WTC11 (cell line): ENCODE measurements at regions not wholly inside any gene's neighbourhood (a gene's known extent, or its start where the extent isn't known, plus 50 kb on each side); places are given as distances from the start of the nearest gene placed in this dataset.
"Not testable (repeated sequence)": the region's sequence is repeated elsewhere in the genome, so short reads cannot be mapped to it uniquely, and the experiment has no call there.

Experiments
- ATAC-seq: fragments of 200-7000 bp; cut with Tn5 transposase; 2 replicates; pipeline ENCODE4 v1.10.0; 2021; ENCODE audit warnings: mild to moderate bottlenecking, moderate library complexity
- CTCF ChIA-PET: fragments of 300-600 bp; sonication (Branson Sonifier 250); formaldehyde crosslinking; loops from one replicate; lab custom pipeline; 2021; ENCODE audit warnings: antibody characterized with exemption; lab: Charles Lee
- POLR2A ChIA-PET: fragments of 350-600 bp; sonication (Branson Sonifier 250); formaldehyde crosslinking; loops from one replicate; lab custom pipeline; 2021; ENCODE audit warnings: antibody characterized with exemption; lab: Charles Lee
- DNase-seq: peaks from one replicate; pipeline ENCODE4 v3.0.0; 2021; ENCODE audit warnings: low spot score
- H3K27ac Mint-ChIP-seq: 2 replicates; pipeline ENCODE4 v1.8.0; 2021; ENCODE audit warnings: mixed read lengths
- H3K27me3 Mint-ChIP-seq: 2 replicates; pipeline ENCODE4 v1.8.0; 2021; ENCODE audit warnings: low read depth, mild to moderate bottlenecking, moderate library complexity, mixed read lengths
- H3K36me3 Mint-ChIP-seq: 2 replicates; pipeline ENCODE4 v1.8.0; 2021; ENCODE audit warnings: mixed read lengths
- H3K4me1 Mint-ChIP-seq: 2 replicates; pipeline ENCODE4 v1.8.0; 2022; ENCODE audit warnings: mixed read lengths
- H3K4me3 Mint-ChIP-seq: 2 replicates; pipeline ENCODE4 v1.8.0; 2021; ENCODE audit warnings: mild to moderate bottlenecking, moderate library complexity, mixed read lengths
- H3K9me3 Mint-ChIP-seq: 2 replicates; pipeline ENCODE4 v1.8.0; 2021; ENCODE audit warnings: mixed read lengths
- EMX1 ChIP-seq: fragments of 250-450 bp; sonication (Bioruptor Pico); IDR thresholded peaks from 2 replicates; pipeline ENCODE4 v1.8.0; 2021; ENCODE audit warnings: mild to moderate bottlenecking
- ESRRA ChIP-seq: sonication (generic); formaldehyde crosslinking; IDR thresholded peaks from 2 replicates; pipeline ENCODE4 v1.8.1; 2022; ENCODE audit warnings: mild to moderate bottlenecking, missing genetic modification reagents, borderline replicate concordance
- FOXK1 ChIP-seq: sonication (generic); formaldehyde crosslinking; IDR thresholded peaks from 2 replicates; pipeline ENCODE4 v1.8.0; 2022; ENCODE audit warnings: mild to moderate bottlenecking, moderate library complexity, missing genetic modification reagents
- FOXP1 ChIP-seq: sonication (generic); formaldehyde crosslinking; IDR thresholded peaks from 2 replicates; pipeline ENCODE4 v1.8.0; 2022; ENCODE audit warnings: missing genetic modification reagents, mild to moderate bottlenecking, moderate library complexity, borderline replicate concordance
- HMGA2 ChIP-seq: fragments of 250-450 bp; sonication (Bioruptor Pico); IDR thresholded peaks from 2 replicates; pipeline ENCODE4 v1.4.0; 2021; ENCODE audit warnings: mild to moderate bottlenecking, moderate library complexity
- IRF2 ChIP-seq: sonication (generic); formaldehyde crosslinking; IDR thresholded peaks from 2 replicates; pipeline ENCODE4 v1.8.0; 2022; ENCODE audit warnings: low read depth, missing genetic modification reagents, borderline replicate concordance
- MYBL2 ChIP-seq: sonication (generic); formaldehyde crosslinking; IDR thresholded peaks from 2 replicates; pipeline ENCODE4 v1.8.1; 2023; ENCODE audit warnings: mild to moderate bottlenecking, moderate library complexity, missing genetic modification reagents
- NFATC4 ChIP-seq: fragments of 250-450 bp; sonication (Bioruptor Pico); IDR thresholded peaks from 2 replicates; pipeline ENCODE4 v1.9.0; 2021; ENCODE audit warnings: mild to moderate bottlenecking
- NR1H2 ChIP-seq: sonication (generic); formaldehyde crosslinking; IDR thresholded peaks from 2 replicates; pipeline ENCODE4 v1.9.0; 2021; ENCODE audit warnings: mild to moderate bottlenecking, moderate library complexity, missing genetic modification reagents
- SMAD3 ChIP-seq: sonication (generic); formaldehyde crosslinking; IDR thresholded peaks from 2 replicates; pipeline ENCODE4 v1.8.0; 2022; ENCODE audit warnings: missing genetic modification reagents, mild to moderate bottlenecking, borderline replicate concordance
- SMAD4 ChIP-seq: sonication (generic); formaldehyde crosslinking; IDR thresholded peaks from 2 replicates; pipeline ENCODE4 v1.8.0; 2022; ENCODE audit warnings: mild to moderate bottlenecking, missing genetic modification reagents
- TEAD4 ChIP-seq: sonication (generic); formaldehyde crosslinking; IDR thresholded peaks from 2 replicates; pipeline ENCODE4 v1.8.0; 2022; ENCODE audit warnings: mild to moderate bottlenecking, missing genetic modification reagents
- ZBTB21 ChIP-seq: sonication (generic); formaldehyde crosslinking; IDR thresholded peaks from 2 replicates; pipeline ENCODE4 v1.8.1; 2023; ENCODE audit warnings: mild to moderate bottlenecking, missing genetic modification reagents, borderline replicate concordance
- ZNF219 ChIP-seq: sonication (generic); formaldehyde crosslinking; IDR thresholded peaks from 2 replicates; pipeline ENCODE4 v1.8.0; 2023; ENCODE audit warnings: missing genetic modification reagents, mild to moderate bottlenecking, borderline replicate concordance
- ZNF263 ChIP-seq: sonication (generic); formaldehyde crosslinking; IDR thresholded peaks from 2 replicates; pipeline ENCODE4 v1.8.1; 2022; ENCODE audit warnings: low read depth, mild to moderate bottlenecking, moderate library complexity, missing genetic modification reagents
- ZNF423 ChIP-seq: fragments of 250-450 bp; sonication (Bioruptor Pico); IDR thresholded peaks from 2 replicates; pipeline ENCODE4 v2.1.2; 2022; ENCODE audit warnings: mild to moderate bottlenecking, moderate library complexity
- ZNF671 ChIP-seq: fragments of 250-450 bp; sonication (Bioruptor Pico); IDR thresholded peaks from 2 replicates; pipeline ENCODE4 v1.8.0; 2021; ENCODE audit warnings: mild to moderate bottlenecking
- TF ChIP-seq, protein P1 (sequence below): fragments of 250-450 bp; sonication (Bioruptor Pico); IDR thresholded peaks from 2 replicates; pipeline ENCODE4 v1.8.0; 2021; ENCODE audit warnings: mild to moderate bottlenecking
- TF ChIP-seq, protein P2 (sequence below): fragments of 200-600 bp; IDR thresholded peaks from 2 replicates; pipeline ENCODE4 v1.8.0; 2022; ENCODE audit warnings: antibody characterized with exemption
- TF ChIP-seq, protein P3 (sequence below): sonication (generic); formaldehyde crosslinking; IDR thresholded peaks from 2 replicates; pipeline ENCODE4 v1.8.1; 2023; ENCODE audit warnings: mild to moderate bottlenecking, missing genetic modification reagents
- TF ChIP-seq, protein P4 (sequence below): sonication (generic); formaldehyde crosslinking; IDR thresholded peaks from 2 replicates; pipeline ENCODE4 v1.8.1; 2022; ENCODE audit warnings: low read depth, mild to moderate bottlenecking, moderate library complexity, missing genetic modification reagents, borderline replicate concordance
- TF ChIP-seq, protein P5 (sequence below): sonication (generic); formaldehyde crosslinking; IDR thresholded peaks from 2 replicates; pipeline ENCODE4 v1.8.0; 2022; ENCODE audit warnings: mild to moderate bottlenecking, missing genetic modification reagents
- TF ChIP-seq, protein P6 (sequence below): fragments of 250-450 bp; sonication (Bioruptor Pico); IDR thresholded peaks from 2 replicates; pipeline ENCODE4 v1.9.0; 2021; ENCODE audit warnings: mild to moderate bottlenecking, borderline replicate concordance

DNA sequence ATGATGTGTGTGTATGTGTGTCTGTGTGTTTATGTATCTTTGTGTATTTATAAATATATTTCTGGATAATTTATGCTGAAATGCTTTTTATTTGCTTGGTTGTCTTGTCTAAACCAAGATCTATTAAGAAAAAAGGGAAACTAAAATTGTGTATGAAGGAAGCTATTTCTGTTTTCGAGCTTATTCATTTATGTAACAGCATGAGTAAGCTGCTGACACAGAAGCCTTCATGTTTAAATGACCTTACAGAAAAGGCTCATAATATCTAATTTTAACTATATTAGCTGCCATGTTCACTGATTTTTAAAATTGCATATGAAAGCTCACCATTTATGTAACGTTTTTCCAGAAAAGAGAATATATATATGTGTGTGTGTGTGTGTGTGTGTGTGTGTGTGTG, 392.8 kb downstream of the PTH2R start:
- POLR2A ChIA-PET, result no interaction called here
- Mint-ChIP-seq H3K4me3 (no peak overlapping the region), H3K36me3 (peaks cover 21% of the 10 kb centered on the region), H3K27me3 (peaks cover 2% of the 10 kb centered on the region; the same call in 1 of the 2 replicates), H3K27ac (no peak overlapping the region), H3K4me1 (peaks cover 16% of the 10 kb centered on the region), H3K9me3 (peaks cover 32% of the 10 kb centered on the region)
- ATAC-seq (no peak), DNase-seq (no peak)
- TF ChIP-seq SMAD3 (CRISPR knock-in tag), result no peak
- TF ChIP-seq, protein P1, sequence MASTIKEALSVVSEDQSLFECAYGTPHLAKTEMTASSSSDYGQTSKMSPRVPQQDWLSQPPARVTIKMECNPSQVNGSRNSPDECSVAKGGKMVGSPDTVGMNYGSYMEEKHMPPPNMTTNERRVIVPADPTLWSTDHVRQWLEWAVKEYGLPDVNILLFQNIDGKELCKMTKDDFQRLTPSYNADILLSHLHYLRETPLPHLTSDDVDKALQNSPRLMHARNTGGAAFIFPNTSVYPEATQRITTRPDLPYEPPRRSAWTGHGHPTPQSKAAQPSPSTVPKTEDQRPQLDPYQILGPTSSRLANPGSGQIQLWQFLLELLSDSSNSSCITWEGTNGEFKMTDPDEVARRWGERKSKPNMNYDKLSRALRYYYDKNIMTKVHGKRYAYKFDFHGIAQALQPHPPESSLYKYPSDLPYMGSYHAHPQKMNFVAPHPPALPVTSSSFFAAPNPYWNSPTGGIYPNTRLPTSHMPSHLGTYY, result no peak
- TF ChIP-seq ZNF423 (CRISPR knock-in tag), result no peak
- TF ChIP-seq SMAD4, result no peak
- no peak for TF ChIP-seq EMX1 (CRISPR knock-in tag)
- TF ChIP-seq MYBL2 (CRISPR knock-in tag), result no peak
- TF ChIP-seq, protein P2, sequence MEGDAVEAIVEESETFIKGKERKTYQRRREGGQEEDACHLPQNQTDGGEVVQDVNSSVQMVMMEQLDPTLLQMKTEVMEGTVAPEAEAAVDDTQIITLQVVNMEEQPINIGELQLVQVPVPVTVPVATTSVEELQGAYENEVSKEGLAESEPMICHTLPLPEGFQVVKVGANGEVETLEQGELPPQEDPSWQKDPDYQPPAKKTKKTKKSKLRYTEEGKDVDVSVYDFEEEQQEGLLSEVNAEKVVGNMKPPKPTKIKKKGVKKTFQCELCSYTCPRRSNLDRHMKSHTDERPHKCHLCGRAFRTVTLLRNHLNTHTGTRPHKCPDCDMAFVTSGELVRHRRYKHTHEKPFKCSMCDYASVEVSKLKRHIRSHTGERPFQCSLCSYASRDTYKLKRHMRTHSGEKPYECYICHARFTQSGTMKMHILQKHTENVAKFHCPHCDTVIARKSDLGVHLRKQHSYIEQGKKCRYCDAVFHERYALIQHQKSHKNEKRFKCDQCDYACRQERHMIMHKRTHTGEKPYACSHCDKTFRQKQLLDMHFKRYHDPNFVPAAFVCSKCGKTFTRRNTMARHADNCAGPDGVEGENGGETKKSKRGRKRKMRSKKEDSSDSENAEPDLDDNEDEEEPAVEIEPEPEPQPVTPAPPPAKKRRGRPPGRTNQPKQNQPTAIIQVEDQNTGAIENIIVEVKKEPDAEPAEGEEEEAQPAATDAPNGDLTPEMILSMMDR, result no peak
- no peak for TF ChIP-seq ZBTB21 (CRISPR knock-in tag)
- TF ChIP-seq NFATC4, result no peak
- TF ChIP-seq ZNF219 (CRISPR knock-in tag), result no peak
- TF ChIP-seq ZNF263 (CRISPR knock-in tag), result no peak
- no peak for TF ChIP-seq NR1H2
- no peak for TF ChIP-seq IRF2 (CRISPR knock-in tag)
- TF ChIP-seq, protein P3, sequence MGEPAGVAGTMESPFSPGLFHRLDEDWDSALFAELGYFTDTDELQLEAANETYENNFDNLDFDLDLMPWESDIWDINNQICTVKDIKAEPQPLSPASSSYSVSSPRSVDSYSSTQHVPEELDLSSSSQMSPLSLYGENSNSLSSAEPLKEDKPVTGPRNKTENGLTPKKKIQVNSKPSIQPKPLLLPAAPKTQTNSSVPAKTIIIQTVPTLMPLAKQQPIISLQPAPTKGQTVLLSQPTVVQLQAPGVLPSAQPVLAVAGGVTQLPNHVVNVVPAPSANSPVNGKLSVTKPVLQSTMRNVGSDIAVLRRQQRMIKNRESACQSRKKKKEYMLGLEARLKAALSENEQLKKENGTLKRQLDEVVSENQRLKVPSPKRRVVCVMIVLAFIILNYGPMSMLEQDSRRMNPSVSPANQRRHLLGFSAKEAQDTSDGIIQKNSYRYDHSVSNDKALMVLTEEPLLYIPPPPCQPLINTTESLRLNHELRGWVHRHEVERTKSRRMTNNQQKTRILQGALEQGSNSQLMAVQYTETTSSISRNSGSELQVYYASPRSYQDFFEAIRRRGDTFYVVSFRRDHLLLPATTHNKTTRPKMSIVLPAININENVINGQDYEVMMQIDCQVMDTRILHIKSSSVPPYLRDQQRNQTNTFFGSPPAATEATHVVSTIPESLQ (CRISPR knock-in tag), result no peak
- TF ChIP-seq ZNF671 (CRISPR knock-in tag), result no peak
- CTCF ChIA-PET, result interaction anchor here (1.2 to 1.5 kb wide), 2 partner anchors 333 to 532 kb away, joined by 3 read pairs; no protein-coding TSS in a partner anchor

DNA sequence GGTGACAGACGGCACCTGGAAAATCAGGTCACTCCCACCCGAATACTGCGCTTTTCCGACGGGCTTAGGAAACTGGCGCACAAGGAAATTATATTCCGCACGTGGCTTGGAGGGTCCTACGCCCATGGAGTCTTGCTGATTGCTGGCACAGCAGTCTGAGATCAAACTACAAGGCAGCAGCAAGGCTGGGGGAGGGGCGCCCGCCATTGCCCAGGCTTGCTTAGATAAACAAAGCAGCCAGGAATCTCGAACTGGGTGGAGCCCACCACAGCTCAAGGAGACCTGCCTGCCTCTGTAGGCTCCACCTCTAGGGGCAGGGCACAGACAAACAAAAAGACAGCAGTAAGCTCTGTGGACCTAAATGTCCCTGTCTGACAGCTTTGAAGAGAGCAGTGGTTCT, 394.3 kb downstream of the PTH2R start:
- ATAC-seq, CTCF ChIA-PET, H3K4me3 Mint-ChIP-seq, POLR2A ChIA-PET, H3K27ac Mint-ChIP-seq: not testable (repeated sequence)
- Mint-ChIP-seq H3K9me3 (peaks cover 32% of the 10 kb centered on the region), H3K4me1 (peaks cover 16% of the 10 kb centered on the region)
- peak; percentile 69 for DNase-seq
- peak; percentile 57; the same call in 1 of the 2 replicates for TF ChIP-seq FOXK1 (CRISPR knock-in tag)
- peak; percentile 38; the same call in 1 of the 2 replicates for TF ChIP-seq FOXP1 (CRISPR knock-in tag)
- TF ChIP-seq, all 79 proteins: peak for 2; not testable (repeated sequence) for 77
- H3K36me3 Mint-ChIP-seq, result peaks cover 21% of the 10 kb centered on the region
- not testable (repeated sequence) for H3K27me3 Mint-ChIP-seq

DNA sequence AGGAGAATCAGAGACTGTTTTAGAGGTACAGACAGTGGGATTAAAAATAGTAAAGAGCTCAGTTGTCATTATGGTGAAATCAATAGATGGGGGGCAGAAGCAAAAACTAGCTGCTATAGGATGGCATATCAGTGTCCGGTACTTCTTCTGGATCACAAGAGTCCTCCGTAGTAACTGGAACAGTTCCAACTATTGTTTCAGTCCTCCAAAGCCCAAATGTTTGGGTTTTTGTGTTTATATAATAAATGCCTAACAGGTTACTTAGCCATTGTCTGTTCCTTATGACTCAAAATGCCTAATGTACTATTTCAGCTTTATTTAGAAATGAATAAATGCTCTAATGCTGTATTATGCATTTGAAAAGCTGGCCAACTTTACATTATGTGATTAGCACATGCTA, 401.2 kb downstream of the PTH2R start:
- Mint-ChIP-seq H3K36me3 (peaks cover 11% of the 10 kb centered on the region), H3K9me3 (peaks cover 23% of the 10 kb centered on the region), H3K27ac (no peak overlapping the region), H3K4me3 (no peak overlapping the region), H3K4me1 (peaks cover 29% of the 10 kb centered on the region), H3K27me3 (peaks cover 9% of the 10 kb centered on the region)
- ChIA-PET POLR2A (no interaction called here), CTCF (no interaction called here)
- DNase-seq (no peak), ATAC-seq (no peak)
- TF ChIP-seq, protein P4, sequence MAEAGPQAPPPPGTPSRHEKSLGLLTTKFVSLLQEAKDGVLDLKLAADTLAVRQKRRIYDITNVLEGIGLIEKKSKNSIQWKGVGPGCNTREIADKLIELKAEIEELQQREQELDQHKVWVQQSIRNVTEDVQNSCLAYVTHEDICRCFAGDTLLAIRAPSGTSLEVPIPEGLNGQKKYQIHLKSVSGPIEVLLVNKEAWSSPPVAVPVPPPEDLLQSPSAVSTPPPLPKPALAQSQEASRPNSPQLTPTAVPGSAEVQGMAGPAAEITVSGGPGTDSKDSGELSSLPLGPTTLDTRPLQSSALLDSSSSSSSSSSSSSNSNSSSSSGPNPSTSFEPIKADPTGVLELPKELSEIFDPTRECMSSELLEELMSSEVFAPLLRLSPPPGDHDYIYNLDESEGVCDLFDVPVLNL (CRISPR knock-in tag), result no peak
- TF ChIP-seq, protein P5, sequence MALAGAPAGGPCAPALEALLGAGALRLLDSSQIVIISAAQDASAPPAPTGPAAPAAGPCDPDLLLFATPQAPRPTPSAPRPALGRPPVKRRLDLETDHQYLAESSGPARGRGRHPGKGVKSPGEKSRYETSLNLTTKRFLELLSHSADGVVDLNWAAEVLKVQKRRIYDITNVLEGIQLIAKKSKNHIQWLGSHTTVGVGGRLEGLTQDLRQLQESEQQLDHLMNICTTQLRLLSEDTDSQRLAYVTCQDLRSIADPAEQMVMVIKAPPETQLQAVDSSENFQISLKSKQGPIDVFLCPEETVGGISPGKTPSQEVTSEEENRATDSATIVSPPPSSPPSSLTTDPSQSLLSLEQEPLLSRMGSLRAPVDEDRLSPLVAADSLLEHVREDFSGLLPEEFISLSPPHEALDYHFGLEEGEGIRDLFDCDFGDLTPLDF (CRISPR knock-in tag), result no peak
- TF ChIP-seq HMGA2 (CRISPR knock-in tag), result no peak
- no peak for TF ChIP-seq TEAD4
- TF ChIP-seq, protein P6, sequence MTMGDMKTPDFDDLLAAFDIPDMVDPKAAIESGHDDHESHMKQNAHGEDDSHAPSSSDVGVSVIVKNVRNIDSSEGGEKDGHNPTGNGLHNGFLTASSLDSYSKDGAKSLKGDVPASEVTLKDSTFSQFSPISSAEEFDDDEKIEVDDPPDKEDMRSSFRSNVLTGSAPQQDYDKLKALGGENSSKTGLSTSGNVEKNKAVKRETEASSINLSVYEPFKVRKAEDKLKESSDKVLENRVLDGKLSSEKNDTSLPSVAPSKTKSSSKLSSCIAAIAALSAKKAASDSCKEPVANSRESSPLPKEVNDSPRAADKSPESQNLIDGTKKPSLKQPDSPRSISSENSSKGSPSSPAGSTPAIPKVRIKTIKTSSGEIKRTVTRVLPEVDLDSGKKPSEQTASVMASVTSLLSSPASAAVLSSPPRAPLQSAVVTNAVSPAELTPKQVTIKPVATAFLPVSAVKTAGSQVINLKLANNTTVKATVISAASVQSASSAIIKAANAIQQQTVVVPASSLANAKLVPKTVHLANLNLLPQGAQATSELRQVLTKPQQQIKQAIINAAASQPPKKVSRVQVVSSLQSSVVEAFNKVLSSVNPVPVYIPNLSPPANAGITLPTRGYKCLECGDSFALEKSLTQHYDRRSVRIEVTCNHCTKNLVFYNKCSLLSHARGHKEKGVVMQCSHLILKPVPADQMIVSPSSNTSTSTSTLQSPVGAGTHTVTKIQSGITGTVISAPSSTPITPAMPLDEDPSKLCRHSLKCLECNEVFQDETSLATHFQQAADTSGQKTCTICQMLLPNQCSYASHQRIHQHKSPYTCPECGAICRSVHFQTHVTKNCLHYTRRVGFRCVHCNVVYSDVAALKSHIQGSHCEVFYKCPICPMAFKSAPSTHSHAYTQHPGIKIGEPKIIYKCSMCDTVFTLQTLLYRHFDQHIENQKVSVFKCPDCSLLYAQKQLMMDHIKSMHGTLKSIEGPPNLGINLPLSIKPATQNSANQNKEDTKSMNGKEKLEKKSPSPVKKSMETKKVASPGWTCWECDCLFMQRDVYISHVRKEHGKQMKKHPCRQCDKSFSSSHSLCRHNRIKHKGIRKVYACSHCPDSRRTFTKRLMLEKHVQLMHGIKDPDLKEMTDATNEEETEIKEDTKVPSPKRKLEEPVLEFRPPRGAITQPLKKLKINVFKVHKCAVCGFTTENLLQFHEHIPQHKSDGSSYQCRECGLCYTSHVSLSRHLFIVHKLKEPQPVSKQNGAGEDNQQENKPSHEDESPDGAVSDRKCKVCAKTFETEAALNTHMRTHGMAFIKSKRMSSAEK (CRISPR knock-in tag), result no peak
- no peak for TF ChIP-seq ZNF671 (CRISPR knock-in tag)
- TF ChIP-seq ESRRA (CRISPR knock-in tag), result no peak
